SK-N-SH (cell line): ENCODE measurements at regions not wholly inside any gene's neighbourhood (a gene's known extent, or its start where the extent isn't known, plus 50 kb on each side); places are given as distances from the start of the nearest gene placed in this dataset.

Experiments used
- CTCF ChIA-PET: fragments of 300-600, 350-600 bp; formaldehyde crosslinking; extraction: SDS; loops from one replicate; lab custom pipeline; 2021; lab: Yijun Ruan, JAX
- POLR2A ChIA-PET: fragments of 350-600 bp; sonication (Branson Sonifier 250); formaldehyde crosslinking; extraction: SDS; loops from one replicate; lab custom pipeline; 2020; ENCODE audit warnings: antibody characterized with exemption, inconsistent platforms; lab: Yijun Ruan, JAX
- DNase-seq: peaks from one replicate; pipeline ENCODE4 v3.0.0; 2012
- H2AFZ ChIP-seq: fragments of 200-600 bp; sonication (generic); 2 replicates; pipeline ENCODE4 v1.8.1; 2016; ENCODE audit warnings: antibody characterized with exemption, mild to moderate bottlenecking, low read depth
- H3F3A ChIP-seq: fragments of 200-600 bp; sonication (generic); replicated peaks from 2 replicates; pipeline ENCODE3; 2016; ENCODE audit warnings: antibody characterized with exemption, mild to moderate bottlenecking; ENCODE audit not compliant: insufficient read depth
- H3K27ac ChIP-seq, 2 experiments: fragments of 200-500 bp in 1 of 2; fragments of 200-600 bp in 1 of 2; sonication (Bioruptor generic) in 1 of 2; sonication (generic), shearing (Covaris generic) in 1 of 2; 2 replicates each; pipeline versions ENCODE4 v1.5.1 to v1.6.1; 2014 to 2016; ENCODE audit warnings: low read depth in 2 of 2, inconsistent platforms in 1 of 2, low read length in 1 of 2, mild to moderate bottlenecking in 1 of 2, mixed read lengths in 1 of 2
- H3K27me3 ChIP-seq: fragments of 200-600 bp; sonication (generic), shearing (Covaris generic); 2 replicates; pipeline ENCODE4 v1.6.1; 2016; ENCODE audit warnings: mixed run types; ENCODE audit not compliant: insufficient read depth
- H3K36me3 ChIP-seq, 2 experiments: fragments of 200-500 bp in 1 of 2; fragments of 200-600 bp in 1 of 2; sonication (Bioruptor generic) in 1 of 2; sonication (generic) in 1 of 2; replicated peaks in 1 of 2; 2 replicates each; pipeline versions ENCODE3 to v1.5.1; 2014 to 2016; ENCODE audit warnings: low read length in 1 of 2, mild to moderate bottlenecking in 1 of 2; ENCODE audit not compliant: insufficient read depth in 2 of 2, control insufficient read depth in 1 of 2
- H3K4me1 ChIP-seq, 2 experiments: fragments of 200-500 bp in 1 of 2; fragments of 200-600 bp in 1 of 2; sonication (Bioruptor generic) in 1 of 2; sonication (generic), shearing (Covaris generic) in 1 of 2; 2 replicates each; pipeline versions ENCODE4 v1.5.1 to v1.6.1; 2014 to 2016; ENCODE audit warnings: low read depth in 1 of 2, low read length in 1 of 2, mixed run types in 1 of 2; ENCODE audit not compliant: insufficient read depth in 2 of 2, control insufficient read depth in 1 of 2
- H3K4me2 ChIP-seq: fragments of 200-600 bp; sonication (generic), shearing (Covaris generic); 2 replicates; pipeline ENCODE4 v1.6.1; 2017; ENCODE audit warnings: mixed run types
- H3K4me3 ChIP-seq, 2 experiments: fragments of 200-500 bp in 1 of 2; fragments of 200-600 bp in 1 of 2; sonication (Bioruptor generic) in 1 of 2; sonication (generic), shearing (Covaris generic) in 1 of 2; 2 replicates each; pipeline versions ENCODE4 v1.5.1 to v1.8.1; 2014 to 2016; ENCODE audit warnings: low read depth in 2 of 2, inconsistent platforms in 1 of 2, low read length in 1 of 2, mild to moderate bottlenecking in 1 of 2, mixed read lengths in 1 of 2, moderate library complexity in 1 of 2
- H3K79me2 ChIP-seq: fragments of 200-600 bp; sonication (generic); 2 replicates; pipeline ENCODE4 v1.8.1; 2017; ENCODE audit warnings: mild to moderate bottlenecking; ENCODE audit not compliant: insufficient read depth
- H3K9ac ChIP-seq: fragments of 200-600 bp; sonication (generic); 2 replicates; pipeline ENCODE4 v1.6.1; 2017; ENCODE audit warnings: mixed run types
- H3K9me2 ChIP-seq: fragments of 200-600 bp; sonication (generic); 2 replicates; pipeline ENCODE4 v1.6.1; 2017; ENCODE audit warnings: mixed run types
- H3K9me3 ChIP-seq: fragments of 200-600 bp; sonication (generic); 2 replicates; pipeline ENCODE4 v1.6.1; 2017; ENCODE audit warnings: mixed run types, mild to moderate bottlenecking, moderate library complexity
- H4K20me1 ChIP-seq: fragments of 200-600 bp; sonication (generic); 2 replicates; pipeline ENCODE4 v1.6.1; 2017; ENCODE audit warnings: mild to moderate bottlenecking, mixed run types; ENCODE audit not compliant: insufficient read depth
- CTCF ChIP-seq: fragments of 200-600 bp; sonication (generic); IDR thresholded peaks from 2 replicates; pipeline ENCODE4 v1.6.1; 2017; ENCODE audit warnings: antibody characterized with exemption, mild to moderate bottlenecking, moderate library complexity
- EZH2phosphoT487 ChIP-seq: fragments of 200-600 bp; sonication (generic); IDR thresholded peaks from 2 replicates; pipeline ENCODE4 v1.6.1; 2017; ENCODE audit warnings: low read depth, mixed run types, mild to moderate bottlenecking, antibody characterized with exemption, moderate library complexity, borderline replicate concordance
- FOXM1 ChIP-seq: IDR thresholded peaks from 2 replicates; pipeline ENCODE4 v1.4.0; 2012; ENCODE audit warnings: low read depth, mild to moderate bottlenecking
- GABPA ChIP-seq: IDR thresholded peaks from 2 replicates; pipeline ENCODE4 v1.4.0; 2012; ENCODE audit warnings: low read depth, mild to moderate bottlenecking
- MAX ChIP-seq: IDR thresholded peaks from 2 replicates; pipeline ENCODE4 v1.4.0; 2012; ENCODE audit warnings: low read depth
- MEF2A ChIP-seq: IDR thresholded peaks from 2 replicates; pipeline ENCODE4 v1.4.0; 2012; ENCODE audit warnings: low read depth, borderline replicate concordance
- RAD21 ChIP-seq: IDR thresholded peaks from 2 replicates; pipeline ENCODE4 v1.6.1; 2012; ENCODE audit warnings: mild to moderate bottlenecking, low read length
- REST ChIP-seq: IDR thresholded peaks from 2 replicates; pipeline ENCODE4 v1.6.1; 2012; ENCODE audit warnings: mild to moderate bottlenecking, low read depth, low read length, moderate library complexity
- RXRA ChIP-seq: IDR thresholded peaks from 2 replicates; pipeline ENCODE4 v1.4.0; 2012; ENCODE audit warnings: low read depth, mild to moderate bottlenecking, borderline replicate concordance
- SMC3 ChIP-seq: IDR thresholded peaks from 2 replicates; pipeline ENCODE4 v1.6.1; 2012; ENCODE audit warnings: low read depth, low read length, improper control_type of control experiment
- TEAD4 ChIP-seq: IDR thresholded peaks from 2 replicates; pipeline ENCODE4 v1.4.0; 2012; ENCODE audit warnings: mild to moderate bottlenecking, borderline replicate concordance; ENCODE audit not compliant: insufficient read depth
- USF2 ChIP-seq: fragments of 150-350 bp; IDR thresholded peaks from 2 replicates; pipeline ENCODE4 v1.6.1; 2017; ENCODE audit warnings: antibody characterized with exemption, low read length, low read depth, borderline replicate concordance
- YY1 ChIP-seq: IDR thresholded peaks from 2 replicates; pipeline ENCODE4 v1.4.0; 2012; ENCODE audit warnings: low read depth, mild to moderate bottlenecking
- WGBS: methylation state at CpG from one replicate; pipeline ENCODE4 v1.1.6; 2017; ENCODE audit warnings: low lambda C conversion rate; 5-methylcytosine and 5-hydroxymethylcytosine counted together

GRCh38 chr19:27765912-27766725, 1446.8 kb downstream of the UQCRFS1 start:
- POLR2A ChIA-PET = no interaction called here
- 72% methylated on average over 12 of the region's 12 CpGs for WGBS

GRCh38 chr19:27765397-27765796, 1447.6 kb downstream of the UQCRFS1 start:
- Histone ChIP-seq H3K4me2 (no peak overlapping the region), H3K27me3 (no peaks in the 10 kb centered on the region), H4K20me1 (no peaks in the 10 kb centered on the region), H2AFZ (no peak overlapping the region), H3K9me3 (no peaks in the 10 kb centered on the region), H3K9ac (no peak overlapping the region), H3F3A (no peaks in the 10 kb centered on the region), H3K4me3 (no peak overlapping the region), H3K79me2 (no peaks in the 10 kb centered on the region), H3K27ac (no peak overlapping the region), H3K4me1 (no peaks in the 10 kb centered on the region), H3K9me2 (no peaks in the 10 kb centered on the region), H3K36me3 (no peaks in the 10 kb centered on the region)
- no peak for DNase-seq
- 93% methylated on average over 7 of the region's 7 CpGs for WGBS
- CTCF ChIA-PET = no interaction called here
- POLR2A ChIA-PET = no interaction called here
- TF ChIP-seq RXRA (no peak), YY1 (no peak), GABPA (no peak), EZH2phosphoT487 (no peak), MEF2A (no peak), FOXM1 (no peak), MAX (no peak), TEAD4 (no peak), RAD21 (no peak), USF2 (no peak), SMC3 (no peak), CTCF (no peak)

More at GRCh38 chr19:27765912-27766725, 1446.8 kb downstream of the UQCRFS1 start:
- TF ChIP-seq YY1 (no peak), MEF2A (no peak), RAD21 (no peak), REST (no peak)
- no peak for DNase-seq
- H3K36me3 ChIP-seq = no peaks in the 10 kb centered on the region
- CTCF ChIA-PET = no interaction called here
- H3F3A ChIP-seq = no peaks in the 10 kb centered on the region
- no peak overlapping the region for H2AFZ ChIP-seq
- no peaks in the 10 kb centered on the region for H3K79me2 ChIP-seq
- no peaks in the 10 kb centered on the region for H3K9me2 ChIP-seq
- no peaks in the 10 kb centered on the region for H3K27me3 ChIP-seq
- no peak overlapping the region for H3K27ac ChIP-seq
- no peaks in the 10 kb centered on the region for H3K9me3 ChIP-seq
- no peak overlapping the region for H3K9ac ChIP-seq
- no peak overlapping the region for H3K4me3 ChIP-seq
- H4K20me1 ChIP-seq = no peaks in the 10 kb centered on the region
- H3K4me2 ChIP-seq = no peak overlapping the region
- H3K4me1 ChIP-seq = no peaks in the 10 kb centered on the region
